ENCODE measurements at regions not wholly inside any gene's neighbourhood (a gene's known extent, or its start where the extent isn't known, plus 50 kb on each side); places are given as distances from the start of the nearest gene placed in this dataset.

- no peak for TF ChIP-seq CTCF (IDR thresholded peaks at IDR 0.05)
- no peak for TF ChIP-seq POLR2A (IDR thresholded peaks at IDR 0.05)
Observed at GRCh38 chr6:111952821-111953540, 79.7 kb upstream of the FYN start.

All from right lobe of liver (tissue), 4 donors.